K562 (cell line): ENCODE measurements at regions not wholly inside any gene's neighbourhood (a gene's known extent, or its start where the extent isn't known, plus 50 kb on each side); places are given as distances from the start of the nearest gene placed in this dataset.

ENCODE experiments used
- ATAC-seq: fragments of 200-7000 bp; cut with Tn5 transposase; 3 replicates; pipeline ENCODE4 v1.9.1; 2020; ENCODE audit warnings: moderate library complexity
- BruUV-seq: library from RNA; stranded (reverse); fragments of 400-500 nt; replicated peaks from 2 replicates; lab custom pipeline; 2021; lab: Mats Ljungman, UMichigan
- CTCF ChIA-PET: fragments of 300-600 bp; formaldehyde crosslinking; extraction: SDS; loops from one replicate; lab custom pipeline; 2021; ENCODE audit warnings: low intra/inter-chr PET ratio; lab: Yijun Ruan, JAX
- POLR2A ChIA-PET: fragments of 300-600, 350-650 bp; sonication (Branson Sonifier 250); formaldehyde crosslinking; extraction: SDS; loops from one replicate; lab custom pipeline; 2021; ENCODE audit warnings: antibody characterized with exemption, inconsistent platforms; lab: Yijun Ruan, JAX
- DNase-seq, 4 experiments: peaks; one replicate each; pipeline versions ENCODE4 v3.0.0 to v3.0.0-alpha.2; 2011 to 2018; ENCODE audit warnings: low spot score in 3 of 4, mixed read lengths in 3 of 4; ENCODE audit errors: extremely low read depth in 1 of 4
- FAIRE-seq: peaks from 2 replicates; lab custom pipeline; 2011; peaks lifted over from hg19 to GRCh38; lab: Jason Lieb, UNC
- H2AFZ ChIP-seq: 2 replicates; pipeline ENCODE4 v1.6.0; 2011; ENCODE audit warnings: low read depth, low read length, control low read depth, inconsistent platforms
- H3K27ac ChIP-seq: fragments of 200-600 bp; 3 replicates; pipeline ENCODE4 v1.8.0; 2011; ENCODE audit warnings: low read depth, mild to moderate bottlenecking, control low read depth, inconsistent platforms, low read length, moderate library complexity, mixed read lengths; ENCODE audit errors: extremely low read depth
- H3K27me3 ChIP-seq, 2 experiments: fragments of 300-600 bp in 1 of 2; 2 replicates in 1 of 2; 3 replicates in 1 of 2; pipeline versions ENCODE4 v1.6.0 to v1.8.0; 2011; ENCODE audit warnings: inconsistent platforms in 2 of 2, low read length in 2 of 2, mild to moderate bottlenecking in 1 of 2, mixed read lengths in 1 of 2, moderate library complexity in 1 of 2; ENCODE audit not compliant: control insufficient read depth in 2 of 2, insufficient read depth in 2 of 2
- H3K36me3 ChIP-seq: fragments of 300-600 bp; 3 replicates; pipeline ENCODE4 v1.8.0; 2011; ENCODE audit warnings: mild to moderate bottlenecking, low read length, inconsistent platforms; ENCODE audit not compliant: control insufficient read depth, insufficient read depth
- H3K4me1 ChIP-seq, 2 experiments: fragments of 200-600 bp in 1 of 2; replicated peaks in 1 of 2; 2 replicates in 1 of 2; 3 replicates in 1 of 2; pipeline versions ENCODE4 v1.5.1 to v1.8.0; 2011; ENCODE audit warnings: inconsistent platforms in 2 of 2, low read length in 2 of 2, mild to moderate bottlenecking in 1 of 2, mixed read lengths in 1 of 2, moderate library complexity in 1 of 2; ENCODE audit not compliant: control insufficient read depth in 2 of 2, insufficient read depth in 2 of 2
- H3K4me2 ChIP-seq: 2 replicates; pipeline ENCODE4 v1.6.1; 2011; ENCODE audit warnings: low read length, control low read depth, inconsistent platforms, mixed read lengths; ENCODE audit not compliant: insufficient read depth
- H3K4me3 ChIP-seq: fragments of 200-600 bp; sonication (generic), shearing (Covaris generic); 2 replicates; pipeline ENCODE4 v1.5.1; 2016; ENCODE audit warnings: control low read depth, inconsistent platforms
- H3K79me2 ChIP-seq: fragments of 200-600 bp; 3 replicates; pipeline ENCODE4 v1.8.0; 2011; ENCODE audit warnings: low read length, inconsistent platforms; ENCODE audit not compliant: control insufficient read depth, insufficient read depth
- H3K9ac ChIP-seq, 2 experiments: 2 replicates each; pipeline versions ENCODE4 v1.6.0 to v1.6.1; 2011; ENCODE audit warnings: low read depth in 2 of 2, low read length in 2 of 2, control low read depth in 1 of 2, inconsistent platforms in 1 of 2, mild to moderate bottlenecking in 1 of 2, mixed read lengths in 1 of 2; ENCODE audit not compliant: insufficient read depth in 1 of 2
- H3K9me1 ChIP-seq: one replicate; pipeline ENCODE4 v1.6.0; 2011; ENCODE audit warnings: inconsistent platforms, mild to moderate bottlenecking, low read length, moderate library complexity; ENCODE audit not compliant: control insufficient read depth, insufficient read depth
- H3K9me3 ChIP-seq: replicated peaks from 2 replicates; pipeline ENCODE4 v1.5.1; 2011; ENCODE audit warnings: low read depth, low read length, inconsistent platforms; ENCODE audit not compliant: control insufficient read depth, insufficient read depth
- H4K20me1 ChIP-seq: replicated peaks from 2 replicates; pipeline ENCODE4 v1.6.1; 2011; ENCODE audit warnings: low read length, inconsistent platforms, mixed read lengths; ENCODE audit not compliant: control insufficient read depth, insufficient read depth
- CXXC5 ChIP-seq: fragments of 250-450 bp; sonication (Bioruptor Pico); IDR thresholded peaks from 2 replicates; pipeline ENCODE4 v1.8.0; 2022; ENCODE audit warnings: inconsistent platforms, mild to moderate bottlenecking, moderate library complexity
- E2F6 ChIP-seq, 2 experiments: IDR thresholded peaks; 2 replicates each; pipeline ENCODE4 v1.6.1; 2011; ENCODE audit warnings: borderline replicate concordance in 1 of 2, control low read depth in 1 of 2, low read depth in 1 of 2, low read length in 1 of 2, mild to moderate bottlenecking in 1 of 2, mixed read lengths in 1 of 2, moderate library complexity in 1 of 2; ENCODE audit not compliant: insufficient read depth in 1 of 2, insufficient read length in 1 of 2, poor library complexity in 1 of 2, severe bottlenecking in 1 of 2; ENCODE audit errors: extremely low read depth in 1 of 2
- HNRNPH1 ChIP-seq: fragments of 200-400 bp; formaldehyde crosslinking; optimal IDR thresholded peaks from 2 replicates; pipeline ENCODE3; 2017; ENCODE audit warnings: low read depth, mild to moderate bottlenecking, low read length, moderate library complexity
- NFATC3 ChIP-seq: fragments of 450-650 bp; IDR thresholded peaks from 2 replicates; pipeline ENCODE4 v1.6.1; 2017; ENCODE audit warnings: mild to moderate bottlenecking
- YBX1 ChIP-seq: fragments of 450-650 bp; IDR thresholded peaks from 2 replicates; pipeline ENCODE4 v1.7.1; 2016; ENCODE audit warnings: mild to moderate bottlenecking
- ZBTB40 ChIP-seq, 2 experiments: fragments of 450-650 bp in 1 of 2; sonication (generic) in 1 of 2; formaldehyde crosslinking in 1 of 2; IDR thresholded peaks; 2 replicates each; pipeline versions ENCODE4 v1.7.1 to v1.9.0; 2016 to 2022; ENCODE audit warnings: inconsistent platforms in 1 of 2, mild to moderate bottlenecking in 1 of 2, missing genetic modification reagents in 1 of 2
- ZKSCAN8 ChIP-seq: fragments of 200-800 bp; sonication (Bioruptor generic); IDR thresholded peaks from 2 replicates; pipeline ENCODE4 v1.6.1; 2016; ENCODE audit warnings: missing genetic modification characterization, missing compliant biosample characterization
- ZNF324 ChIP-seq: fragments of 250-450 bp; sonication (Bioruptor Pico); IDR thresholded peaks from 2 replicates; pipeline ENCODE4 v1.4.0; 2020; ENCODE audit warnings: mild to moderate bottlenecking
- WGBS: fragments of 100-300 bp; shearing (Covaris generic); methylation state at CpG from one replicate; pipeline ENCODE4 v1.1.6; 2016; ENCODE audit warnings: low coverage, mixed read lengths; ENCODE audit not compliant: insufficient coverage; ENCODE audit errors: missing lambda C conversion rate; 5-methylcytosine and 5-hydroxymethylcytosine counted together
- in situ Hi-C: fragments of 300-500 bp; cut with MboI; formaldehyde crosslinking; loops from 4 replicates; pipeline ENCODE4 v1.15.0; 2018; ENCODE audit warnings: inconsistent platforms, mixed read lengths
- intact Hi-C: fragments of 100-400 bp; cut with micrococcal nuclease; formaldehyde crosslinking; loops from 2 replicates; pipeline ENCODE4 v1.14.2; 2022

- 5% methylated on average over 7 of the region's 7 CpGs for WGBS
- in situ Hi-C loops (no loop called here), intact Hi-C loops (no loop called here)
- H3K9ac ChIP-seq = no peak overlapping the region
- H3K4me3 ChIP-seq = no peak overlapping the region
- DNase-seq (no peak), ATAC-seq (no peak), FAIRE-seq (no peak)
- no peaks in the 10 kb centered on the region for H3K36me3 ChIP-seq
- H3K79me2 ChIP-seq = no peaks in the 10 kb centered on the region
- H2AFZ ChIP-seq = no peak overlapping the region
- CTCF ChIA-PET = no interaction called here
- 0 out of 5 replicates have a peak, but pooled peaks cover 0 to 3% of the 10 kb centered on the region in 2 experiments for H3K27me3 ChIP-seq
- H3K27ac ChIP-seq = no peak overlapping the region
- no peak overlapping the region for H3K4me2 ChIP-seq
- no peaks in the 10 kb centered on the region for H4K20me1 ChIP-seq
- no peaks in the 10 kb centered on the region for H3K9me1 ChIP-seq
- no peaks in the 10 kb centered on the region for H3K4me1 ChIP-seq
- no TSS peak for BruUV-seq
- H3K9me3 ChIP-seq = no peaks in the 10 kb centered on the region
- POLR2A ChIA-PET = interaction anchor here (1.3 kb wide), 1 partner anchor 8 kb away, joined by 4 read pairs; no protein-coding TSS in a partner anchor
- TF ChIP-seq E2F6 (IDR thresholded peaks at IDR 0.05; ENCODE audit: borderline replicate concordance in 1 of 2, extremely low read depth in 1 of 2, insufficient read depth in 1 of 2, insufficient read length in 1 of 2, low read depth in 1 of 2, low read length in 1 of 2, poor library complexity in 1 of 2, severe bottlenecking in 1 of 2) (no peak), ZNF324 (CRISPR knock-in tag) (no peak), NFATC3 (no peak), HNRNPH1 (no peak), YBX1 (no peak), ZBTB40 (IDR thresholded peaks at IDR 0.05) (no peak), ZBTB40 (CRISPR knock-in tag; IDR thresholded peaks at IDR 0.05) (no peak), CXXC5 (CRISPR knock-in tag) (no peak), ZKSCAN8 (no peak)
Observed at GRCh38 chr3:31268868-31269267, 263.9 kb upstream of the STT3B start.
